ENCODE measurements at regions not wholly inside any gene's neighbourhood (a gene's known extent, or its start where the extent isn't known, plus 50 kb on each side); places are given as distances from the start of the nearest gene placed in this dataset.

DNA sequence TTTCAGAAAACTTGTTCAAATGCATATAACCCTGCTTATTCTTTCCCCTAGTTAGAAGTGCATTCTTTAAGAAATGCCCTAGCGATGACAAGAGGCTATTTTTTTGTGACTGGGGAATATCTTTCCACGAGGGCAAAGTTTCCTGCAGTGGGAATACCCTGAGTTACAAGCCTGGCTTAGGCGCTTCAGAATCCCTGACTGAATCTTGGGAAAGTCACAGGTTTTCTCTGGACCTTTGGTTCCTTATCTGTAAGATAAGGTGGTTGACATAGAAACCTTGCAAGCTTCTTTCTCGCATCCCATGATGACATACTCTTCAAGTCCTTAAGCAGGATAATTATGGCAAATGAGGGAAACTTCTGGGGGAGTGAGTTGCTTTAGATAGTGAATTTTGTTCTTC, 80.5 kb upstream of the FZD8 start:
- ATAC-seq, result no peak
- no peak for DNase-seq
- intact Hi-C loops (cut with DNase I, micrococcal nuclease), result no loop called here

DNA sequence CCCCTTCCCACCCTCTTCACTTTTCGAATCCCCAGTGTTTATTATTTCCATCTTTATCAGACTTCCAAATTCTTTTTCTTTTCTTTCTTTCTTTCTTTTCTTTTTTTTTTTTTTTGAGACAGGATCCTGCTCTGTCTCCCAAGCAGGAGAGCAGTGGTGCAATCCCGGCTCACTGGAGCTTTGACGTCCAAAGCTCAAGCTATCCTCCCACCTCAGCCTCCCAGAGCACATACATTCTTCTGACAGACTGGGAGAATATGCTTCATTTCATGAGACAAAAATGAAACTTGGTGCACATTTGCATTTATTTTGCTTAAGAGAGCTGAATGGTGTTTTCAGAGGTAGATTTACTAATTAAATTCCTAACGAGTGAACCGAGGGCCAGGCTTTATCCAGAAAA, 80.1 kb upstream of the FZD8 start:
- ATAC-seq (no peak), DNase-seq (no peak)
- intact Hi-C loops (cut with DNase I, micrococcal nuclease), result no loop called here

DNA sequence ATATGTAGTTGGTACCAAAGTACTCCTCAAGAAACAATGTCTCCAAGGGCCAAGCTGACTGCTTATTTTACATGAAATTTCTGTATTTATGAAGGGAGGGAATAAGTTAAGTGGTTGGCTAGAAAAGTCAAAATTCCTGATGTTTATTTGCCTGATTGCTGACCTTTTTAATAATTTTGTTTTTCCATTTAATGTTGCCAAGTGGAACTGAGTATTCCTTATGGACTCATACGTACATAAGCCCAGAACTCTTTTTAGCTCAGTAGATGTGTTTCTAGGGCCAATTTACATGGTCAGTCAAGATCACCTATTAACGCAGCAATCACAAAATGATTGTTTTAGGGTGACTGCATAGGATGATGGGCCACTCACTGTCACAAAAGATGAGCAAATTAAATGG, 78.3 kb upstream of the FZD8 start:
- intact Hi-C loops (cut with DNase I, micrococcal nuclease), result no loop called here
- ATAC-seq, result no peak
- DNase-seq, result no peak

DNA sequence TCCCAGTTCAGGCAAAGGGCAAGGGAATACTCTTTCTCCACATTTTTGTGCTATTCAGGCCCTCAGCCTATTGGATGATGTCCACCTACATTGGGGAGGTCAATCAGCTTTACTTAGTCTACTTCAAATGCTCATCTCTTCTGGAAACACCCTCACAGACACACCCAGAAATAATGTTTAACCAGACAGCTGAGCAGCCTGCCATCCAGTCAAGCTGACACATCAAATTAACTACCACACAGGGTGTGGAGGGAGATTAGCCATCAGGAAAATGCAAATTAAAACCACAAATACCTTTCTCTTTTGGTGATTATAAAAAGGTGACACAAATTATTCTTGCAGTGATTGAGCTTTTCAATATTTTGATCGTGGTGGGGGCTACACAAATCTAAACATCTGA, 74.7 kb upstream of the FZD8 start:
- DNase-seq (no peak), ATAC-seq (peak; percentile 83)
- intact Hi-C loops (cut with DNase I, micrococcal nuclease), result no loop called here

DNA sequence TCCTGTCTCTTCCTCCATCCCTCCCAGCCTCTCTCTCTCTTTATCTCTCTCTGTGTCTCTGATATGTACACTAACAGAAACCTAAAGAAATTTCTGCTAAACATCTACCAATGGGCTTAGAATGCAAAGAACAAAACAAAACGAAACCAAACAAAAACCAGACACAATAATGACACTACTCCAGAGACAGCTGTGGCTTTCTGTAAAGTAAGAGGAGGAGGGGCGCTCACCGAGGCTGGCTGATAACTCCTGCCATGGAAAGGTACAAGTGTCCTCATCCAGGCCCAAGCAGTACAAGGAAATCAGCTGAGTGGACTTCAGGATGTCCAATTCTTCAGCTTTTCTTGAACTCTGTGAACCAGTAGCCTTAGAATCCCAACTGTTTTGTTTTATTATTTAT, 70.4 kb upstream of the FZD8 start:
- DNase-seq (no peak), ATAC-seq (no peak)
- intact Hi-C loops (cut with DNase I, micrococcal nuclease), result no loop called here

DNA sequence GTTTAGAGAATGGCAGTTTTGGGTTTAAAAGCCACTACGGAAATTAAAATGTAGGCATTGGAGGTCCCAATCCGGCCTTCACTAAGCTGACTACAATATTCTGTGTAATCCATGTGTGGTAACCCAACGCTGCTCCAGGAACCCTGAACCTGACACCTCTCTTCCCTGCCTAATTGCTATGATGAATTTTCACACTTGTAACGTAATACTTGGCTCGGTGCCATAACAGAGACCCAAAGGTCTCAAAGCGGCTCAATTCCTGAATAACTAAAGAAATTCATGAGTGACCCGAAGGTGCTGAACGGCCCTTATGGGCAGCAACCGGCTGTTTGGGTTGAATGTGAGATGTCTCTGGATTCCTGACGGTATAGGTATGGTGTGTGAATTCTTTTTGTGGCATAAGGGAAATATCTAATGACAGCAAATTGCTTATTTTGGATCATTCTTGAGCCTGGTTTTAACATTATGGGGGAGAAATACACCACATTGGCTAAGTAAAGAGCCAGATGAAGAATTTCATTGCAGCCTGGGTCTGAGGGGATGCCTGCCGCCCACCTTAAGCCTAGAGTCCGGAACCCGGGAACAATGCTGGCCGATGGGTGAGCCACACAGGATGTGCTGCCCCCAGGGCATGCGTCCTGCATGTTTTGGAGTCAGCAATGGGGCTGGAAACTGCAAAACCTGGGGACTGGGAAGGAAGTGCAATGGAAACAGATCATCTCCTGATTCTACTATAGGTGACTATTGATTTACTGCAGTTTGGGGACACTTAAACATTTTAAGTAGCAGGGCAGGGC, 69.7 kb upstream of the FZD8 start:
- DNase-seq (no peak), ATAC-seq (no peak)
- intact Hi-C loops (cut with DNase I, micrococcal nuclease), result no loop called here

DNA sequence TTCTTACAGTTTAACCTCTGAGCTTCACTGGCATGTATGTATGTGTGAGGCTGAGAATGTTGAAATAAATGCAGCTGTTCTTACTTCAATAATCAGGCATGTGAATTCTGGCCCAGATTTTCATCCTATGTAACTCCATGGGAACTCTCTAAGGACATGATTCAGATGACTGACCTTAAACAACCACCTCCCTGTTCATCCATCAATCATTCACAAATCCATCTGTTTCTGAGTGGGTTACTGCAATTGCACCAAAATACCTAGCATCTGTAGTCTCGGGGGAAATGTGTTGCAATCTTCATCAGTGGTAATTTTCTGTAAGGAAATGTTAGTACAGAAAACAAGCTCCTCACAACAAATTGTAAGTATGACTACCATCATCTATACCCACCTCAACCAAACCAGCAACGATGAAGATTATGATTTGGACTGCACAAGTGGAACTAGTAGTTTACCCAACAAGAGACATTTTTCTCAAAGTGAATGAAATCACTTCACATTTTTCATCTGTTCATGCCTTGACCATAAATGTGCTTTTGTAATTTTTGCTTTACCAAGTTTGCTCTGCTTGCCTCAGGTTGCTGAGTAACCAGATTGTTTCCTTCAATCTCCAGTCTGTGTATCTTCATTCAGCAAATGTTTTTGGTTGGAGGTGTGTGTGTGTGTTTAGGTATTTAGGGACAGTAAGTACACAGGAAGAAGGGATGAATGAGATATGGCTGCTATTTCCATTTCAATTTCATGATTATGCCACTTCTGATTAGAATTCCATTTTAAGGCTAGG, 65.7 kb upstream of the FZD8 start:
- intact Hi-C loops (cut with DNase I, micrococcal nuclease), result no loop called here
- ATAC-seq (no peak), DNase-seq (no peak)

DNA sequence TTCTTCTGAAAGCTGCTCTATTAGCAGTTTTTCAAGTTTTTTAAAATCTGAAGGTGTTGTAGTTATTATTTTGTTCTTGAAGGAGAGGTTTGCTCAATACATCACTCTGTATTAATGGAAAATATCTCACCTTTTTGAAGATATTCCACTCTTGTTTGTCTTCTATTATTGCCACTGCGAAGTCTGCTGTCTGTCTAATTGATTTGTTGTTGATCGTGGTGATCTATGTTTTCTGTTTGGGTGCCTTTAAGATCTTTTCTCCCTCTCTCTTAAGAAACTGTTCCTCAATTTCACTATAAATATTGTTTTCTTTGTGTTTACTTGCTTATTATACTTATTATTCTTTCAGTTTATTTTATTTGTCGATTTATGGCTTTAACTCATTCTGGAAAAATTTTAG, 64.9 kb upstream of the FZD8 start:
- no peak for DNase-seq
- no peak for ATAC-seq
- intact Hi-C loops (cut with DNase I, micrococcal nuclease), result no loop called here

DNA sequence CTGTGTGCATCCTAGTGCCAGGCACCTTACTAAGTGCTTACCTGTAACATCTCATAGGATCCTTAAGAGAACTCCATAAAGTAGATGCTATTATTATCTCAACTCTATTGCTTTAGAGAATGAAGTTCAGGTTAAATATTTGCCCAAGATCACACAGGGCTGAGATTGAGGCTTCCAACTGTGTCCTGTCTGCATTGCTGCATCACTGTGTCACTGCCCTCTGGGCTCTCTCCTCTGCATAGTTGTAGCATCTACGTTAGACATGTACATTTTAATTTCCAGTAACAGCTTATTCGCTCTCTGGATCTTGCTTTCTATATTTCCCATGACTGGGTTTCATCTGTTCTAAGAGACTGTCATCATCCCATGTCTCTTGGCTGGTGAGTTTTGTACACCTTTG, 63.6 kb upstream of the FZD8 start:
- ATAC-seq (no peak), DNase-seq (no peak)
- intact Hi-C loops (cut with DNase I, micrococcal nuclease), result no loop called here

DNA sequence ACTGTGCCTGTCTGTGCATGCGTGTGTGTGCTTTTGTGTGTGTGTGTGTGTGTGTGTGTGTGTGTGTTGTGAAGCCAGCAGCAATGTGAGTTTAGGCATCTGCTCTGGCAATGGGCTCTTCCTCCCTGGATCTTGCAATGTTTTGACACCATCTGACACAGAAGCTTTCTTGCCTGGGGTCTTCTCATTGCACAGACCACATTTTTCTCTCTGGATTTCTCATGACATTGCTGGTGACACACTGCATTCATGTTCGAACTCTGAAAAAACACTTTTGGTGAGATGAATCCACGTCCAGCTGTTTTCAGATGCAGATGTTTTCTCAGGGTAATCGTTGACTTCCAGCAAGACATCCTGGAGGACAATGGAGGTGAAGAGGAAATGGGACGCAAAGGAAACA, 63.0 kb upstream of the FZD8 start:
- DNase-seq (no peak), ATAC-seq (no peak)
- intact Hi-C loops (cut with DNase I, micrococcal nuclease), result no loop called here

DNA sequence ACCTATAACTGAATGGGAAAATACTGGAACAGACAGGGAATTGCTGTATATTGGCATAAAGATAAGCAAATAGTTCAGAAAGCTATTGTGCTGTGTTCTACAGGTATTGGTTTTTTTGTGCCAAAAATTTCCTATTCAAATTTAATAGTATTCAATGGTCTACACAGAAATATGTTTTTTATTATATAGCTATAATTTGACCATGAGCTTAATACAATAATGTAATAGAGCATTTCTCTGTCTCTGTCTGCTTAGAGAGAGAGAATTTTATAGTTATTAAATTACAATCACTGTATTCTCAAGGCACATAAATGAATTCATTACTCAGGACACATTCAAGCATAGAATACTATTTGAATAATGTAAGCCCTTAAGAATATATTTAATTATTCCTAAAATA, 62.3 kb upstream of the FZD8 start:
- ATAC-seq (no peak), DNase-seq (no peak)
- intact Hi-C loops (cut with DNase I, micrococcal nuclease), result no loop called here

DNA sequence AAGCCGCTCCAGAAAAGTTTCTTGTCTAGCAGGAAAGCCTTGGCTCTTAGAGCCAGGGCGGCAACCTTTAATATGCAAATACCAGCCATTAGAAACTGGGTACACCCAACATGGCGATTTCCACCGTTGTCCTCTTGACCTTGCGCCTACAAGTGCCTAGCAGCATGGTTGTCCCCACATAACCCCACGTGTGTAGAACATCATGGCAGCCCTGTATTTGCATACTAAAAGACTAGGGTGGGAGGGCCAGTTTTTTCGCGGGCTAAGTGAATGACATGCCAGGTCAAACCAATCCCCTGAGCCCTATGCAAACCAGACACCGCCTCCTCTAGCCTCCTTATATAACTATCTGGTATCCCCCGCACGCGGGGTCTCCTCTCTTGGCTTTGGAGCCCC, 58.4 kb upstream of the FZD8 start:
- ATAC-seq, result no peak

DNA sequence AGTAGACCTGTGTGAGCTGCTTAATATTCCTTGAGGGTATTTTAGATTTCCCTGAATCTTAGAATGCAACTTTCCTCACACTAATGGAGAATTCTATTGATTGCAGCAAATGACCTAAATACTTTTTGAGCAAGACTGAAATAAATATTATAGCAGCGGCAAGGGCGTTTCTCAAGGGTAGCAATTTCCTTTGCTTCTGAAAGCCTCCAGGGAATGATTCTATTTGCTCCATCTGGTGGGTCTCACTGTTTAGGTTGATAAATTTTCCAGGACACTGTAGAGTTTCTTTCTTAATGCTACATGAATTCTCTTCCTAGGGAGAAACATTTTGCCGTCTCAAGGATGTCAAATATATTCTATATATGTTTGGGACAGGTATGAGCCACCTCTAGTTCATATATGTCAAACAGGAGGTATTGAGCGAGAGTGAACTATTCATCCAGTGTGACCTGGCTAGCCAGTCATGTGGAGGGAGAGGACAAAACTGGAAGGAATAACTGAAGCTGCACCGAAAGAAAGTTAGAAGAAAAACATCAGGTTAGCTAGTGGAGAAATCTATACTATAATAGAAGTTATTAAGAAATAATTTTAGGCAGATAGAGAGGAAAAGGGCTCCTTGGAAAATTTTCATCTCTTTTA, 57.9 kb upstream of the FZD8 start:
- ATAC-seq (no peak), DNase-seq (no peak)
- intact Hi-C loops (cut with DNase I, micrococcal nuclease), result no loop called here

More for the DNA sequence above, 58.4 kb upstream of the FZD8 start:
- intact Hi-C loops (cut with DNase I, micrococcal nuclease), result no loop called here
- DNase-seq, result no peak

DNA sequence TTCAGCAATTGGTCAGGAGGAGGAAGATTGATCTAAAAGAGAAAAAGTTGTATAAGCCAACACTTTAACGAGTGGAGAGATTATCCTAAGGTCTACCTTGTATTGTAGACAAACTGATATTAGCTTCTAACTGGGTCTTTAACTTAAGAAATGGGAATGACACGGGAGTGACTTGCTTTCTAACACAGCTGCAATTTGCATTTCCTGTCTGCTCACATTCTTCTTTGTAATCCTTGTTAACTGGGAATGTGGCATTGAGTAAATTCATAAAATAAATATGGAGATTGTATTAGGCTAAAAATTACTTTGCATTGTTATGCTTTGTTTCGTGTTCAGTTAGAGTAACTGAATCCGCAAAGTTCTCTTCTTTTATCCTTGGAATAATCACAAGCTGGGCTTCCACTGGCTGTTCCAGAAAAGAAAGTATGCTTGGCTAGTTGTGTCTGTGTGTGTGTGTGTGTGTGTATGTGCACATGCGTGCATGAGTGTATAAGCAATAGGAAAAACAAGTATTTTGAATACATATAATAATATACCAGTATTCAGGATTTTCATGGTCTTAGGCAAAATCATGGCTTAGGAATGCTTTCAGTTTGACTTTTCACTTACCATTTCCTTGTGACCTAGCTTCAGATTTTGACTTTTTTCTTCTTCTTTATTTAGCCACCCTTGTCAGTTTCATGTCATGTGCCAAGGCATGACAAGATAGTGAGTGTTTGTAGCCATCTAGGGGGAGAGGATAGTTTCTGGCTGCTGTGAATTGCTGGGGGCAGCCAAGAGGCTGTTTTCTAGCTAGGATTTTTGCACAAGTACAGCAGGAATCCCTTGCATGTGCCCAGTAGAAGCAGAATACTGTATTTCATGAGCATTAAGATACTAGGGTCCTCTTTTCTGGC, 54.5 kb upstream of the FZD8 start:
- no peak for DNase-seq
- intact Hi-C loops (cut with DNase I, micrococcal nuclease), result no loop called here
- no peak for ATAC-seq

DNA sequence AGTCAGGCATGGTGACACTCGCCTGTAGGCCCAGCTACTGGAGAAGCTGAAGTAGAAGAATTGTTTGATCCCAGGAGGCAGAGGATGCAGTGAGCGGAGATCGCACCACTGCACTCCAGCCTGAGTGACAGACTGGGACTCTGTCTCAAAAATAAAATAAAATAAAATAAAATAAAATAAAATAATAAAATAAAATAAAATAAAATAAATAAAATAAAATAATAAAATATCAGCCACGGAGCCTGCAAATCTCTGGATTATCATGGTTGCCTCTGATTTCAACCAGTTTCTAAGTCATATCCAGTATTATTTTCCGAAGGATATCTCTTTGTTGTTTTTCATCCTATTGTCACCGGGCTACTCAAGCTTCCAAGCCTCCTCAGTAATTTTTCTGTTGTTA, 51.7 kb upstream of the FZD8 start:
- no peak for ATAC-seq
- intact Hi-C loops (cut with DNase I, micrococcal nuclease), result no loop called here
- DNase-seq, result no peak
